Ishikawa (cell line): ENCODE measurements at regions not wholly inside any gene's neighbourhood (a gene's known extent, or its start where the extent isn't known, plus 50 kb on each side); places are given as distances from the start of the nearest gene placed in this dataset.

Experiments
- CEBPB ChIP-seq: IDR thresholded peaks from 2 replicates; pipeline ENCODE4 v1.6.1; 2012
- CREB1 ChIP-seq: IDR thresholded peaks from 2 replicates; pipeline ENCODE4 v1.6.1; 2012; ENCODE audit warnings: low read depth
- EGR1 ChIP-seq: IDR thresholded peaks from 2 replicates; pipeline ENCODE4 v1.6.1; 2012
- EP300 ChIP-seq: IDR thresholded peaks from 2 replicates; pipeline ENCODE4 v1.6.1; 2012; ENCODE audit warnings: borderline replicate concordance
- FOXM1 ChIP-seq: IDR thresholded peaks from 2 replicates; pipeline ENCODE4 v1.6.1; 2012; ENCODE audit warnings: low read depth, borderline replicate concordance
- MAX ChIP-seq: IDR thresholded peaks from 2 replicates; pipeline ENCODE4 v1.6.1; 2012
- NFIC ChIP-seq: IDR thresholded peaks from 2 replicates; pipeline ENCODE4 v1.6.1; 2012
- RAD21 ChIP-seq: IDR thresholded peaks from 2 replicates; pipeline ENCODE4 v1.6.1; 2012; ENCODE audit warnings: low read depth
- TAF1 ChIP-seq: IDR thresholded peaks from 2 replicates; pipeline ENCODE4 v1.6.1; 2012; ENCODE audit warnings: low read depth, mild to moderate bottlenecking
- TCF12 ChIP-seq: IDR thresholded peaks from 2 replicates; pipeline ENCODE4 v1.6.1; 2012; ENCODE audit warnings: low read depth
- TEAD4 ChIP-seq: IDR thresholded peaks from 2 replicates; pipeline ENCODE4 v1.6.1; 2012
- YY1 ChIP-seq: IDR thresholded peaks from 2 replicates; pipeline ENCODE4 v1.6.1; 2012; ENCODE audit warnings: low read depth
- ZBTB7A ChIP-seq: IDR thresholded peaks from 2 replicates; pipeline ENCODE4 v1.6.1; 2012; ENCODE audit warnings: low read depth
- TF ChIP-seq, protein P1 (sequence below): IDR thresholded peaks from 2 replicates; pipeline ENCODE4 v1.6.1; 2012; ENCODE audit warnings: low read depth, mild to moderate bottlenecking
- TF ChIP-seq, protein P2 (sequence below): IDR thresholded peaks from 2 replicates; pipeline ENCODE4 v1.6.1; 2012

DNA sequence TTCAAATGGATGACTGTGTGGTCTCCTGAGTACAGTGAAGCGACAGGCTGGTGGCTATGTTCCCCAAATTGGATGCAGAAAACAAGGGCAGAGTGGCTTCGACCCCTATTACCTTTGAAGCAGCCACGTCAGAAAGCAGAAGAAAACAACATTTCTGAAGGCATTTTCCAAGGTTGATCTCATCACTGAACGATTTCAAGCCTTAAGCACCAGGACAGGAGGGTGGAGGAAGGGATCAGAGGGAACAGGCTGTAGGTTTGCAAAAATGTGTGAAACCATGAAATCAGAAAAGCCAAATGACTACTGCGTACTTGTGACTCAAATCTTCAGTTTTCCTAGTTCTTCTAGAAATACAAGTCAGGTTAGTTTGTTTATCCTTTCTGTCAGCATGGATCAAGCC, 181.0 kb upstream of the TMEM106B start:
- TF ChIP-seq, protein P1, sequence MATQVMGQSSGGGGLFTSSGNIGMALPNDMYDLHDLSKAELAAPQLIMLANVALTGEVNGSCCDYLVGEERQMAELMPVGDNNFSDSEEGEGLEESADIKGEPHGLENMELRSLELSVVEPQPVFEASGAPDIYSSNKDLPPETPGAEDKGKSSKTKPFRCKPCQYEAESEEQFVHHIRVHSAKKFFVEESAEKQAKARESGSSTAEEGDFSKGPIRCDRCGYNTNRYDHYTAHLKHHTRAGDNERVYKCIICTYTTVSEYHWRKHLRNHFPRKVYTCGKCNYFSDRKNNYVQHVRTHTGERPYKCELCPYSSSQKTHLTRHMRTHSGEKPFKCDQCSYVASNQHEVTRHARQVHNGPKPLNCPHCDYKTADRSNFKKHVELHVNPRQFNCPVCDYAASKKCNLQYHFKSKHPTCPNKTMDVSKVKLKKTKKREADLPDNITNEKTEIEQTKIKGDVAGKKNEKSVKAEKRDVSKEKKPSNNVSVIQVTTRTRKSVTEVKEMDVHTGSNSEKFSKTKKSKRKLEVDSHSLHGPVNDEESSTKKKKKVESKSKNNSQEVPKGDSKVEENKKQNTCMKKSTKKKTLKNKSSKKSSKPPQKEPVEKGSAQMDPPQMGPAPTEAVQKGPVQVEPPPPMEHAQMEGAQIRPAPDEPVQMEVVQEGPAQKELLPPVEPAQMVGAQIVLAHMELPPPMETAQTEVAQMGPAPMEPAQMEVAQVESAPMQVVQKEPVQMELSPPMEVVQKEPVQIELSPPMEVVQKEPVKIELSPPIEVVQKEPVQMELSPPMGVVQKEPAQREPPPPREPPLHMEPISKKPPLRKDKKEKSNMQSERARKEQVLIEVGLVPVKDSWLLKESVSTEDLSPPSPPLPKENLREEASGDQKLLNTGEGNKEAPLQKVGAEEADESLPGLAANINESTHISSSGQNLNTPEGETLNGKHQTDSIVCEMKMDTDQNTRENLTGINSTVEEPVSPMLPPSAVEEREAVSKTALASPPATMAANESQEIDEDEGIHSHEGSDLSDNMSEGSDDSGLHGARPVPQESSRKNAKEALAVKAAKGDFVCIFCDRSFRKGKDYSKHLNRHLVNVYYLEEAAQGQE = no peak
- no peak for TF ChIP-seq FOXM1

GRCh38 chr7:12031186-12031585, 179.9 kb upstream of the TMEM106B start:
- TF ChIP-seq FOXM1 (no peak), EP300 (no peak), TAF1 (no peak), EGR1 (no peak), CEBPB (no peak), TCF12 (no peak), MAX (no peak), NFIC (no peak), YY1 (no peak), RAD21 (no peak)
- TF ChIP-seq, protein P1 = no peak
- TF ChIP-seq, protein P2, sequence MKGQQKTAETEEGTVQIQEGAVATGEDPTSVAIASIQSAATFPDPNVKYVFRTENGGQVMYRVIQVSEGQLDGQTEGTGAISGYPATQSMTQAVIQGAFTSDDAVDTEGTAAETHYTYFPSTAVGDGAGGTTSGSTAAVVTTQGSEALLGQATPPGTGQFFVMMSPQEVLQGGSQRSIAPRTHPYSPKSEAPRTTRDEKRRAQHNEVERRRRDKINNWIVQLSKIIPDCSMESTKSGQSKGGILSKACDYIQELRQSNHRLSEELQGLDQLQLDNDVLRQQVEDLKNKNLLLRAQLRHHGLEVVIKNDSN = no peak

GRCh38 chr7:12031638-12032037, 179.5 kb upstream of the TMEM106B start:
- no peak for TF ChIP-seq EP300
- TF ChIP-seq TCF12 = no peak
- TF ChIP-seq, protein P2 = peak; percentile 40; the same call in 1 of the 2 replicates
- peak; percentile 25; the same call in 1 of the 2 replicates for TF ChIP-seq TEAD4
- no peak for TF ChIP-seq CREB1
- TF ChIP-seq EGR1 = no peak
- TF ChIP-seq ZBTB7A = no peak
- no peak for TF ChIP-seq CEBPB
- no peak for TF ChIP-seq NFIC

DNA sequence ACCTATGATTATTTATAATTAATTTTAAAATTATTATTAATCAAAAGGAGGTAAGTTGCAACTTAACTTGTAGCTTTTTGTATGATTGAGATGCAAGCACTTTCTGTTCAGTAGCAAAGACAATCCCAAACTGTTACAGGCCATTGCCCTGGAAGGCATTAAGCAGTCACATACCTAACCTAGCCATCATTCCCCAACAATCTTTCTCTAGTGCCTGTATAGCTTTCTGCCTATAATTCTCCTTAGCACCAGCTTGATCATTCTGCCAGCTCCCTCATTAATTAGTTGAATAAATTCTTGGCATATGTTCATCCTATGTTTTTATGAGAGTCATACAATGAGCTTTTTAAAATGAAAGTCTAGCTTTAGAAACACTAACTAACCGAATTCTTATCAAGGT, 178.9 kb upstream of the TMEM106B start:
- TF ChIP-seq NFIC (no peak), YY1 (no peak), TCF12 (no peak), CEBPB (no peak), TAF1 (no peak), RAD21 (no peak), EGR1 (no peak), CREB1 (no peak), MAX (no peak), TEAD4 (no peak)
- TF ChIP-seq, protein P1 = no peak
- TF ChIP-seq, protein P2 = no peak

DNA sequence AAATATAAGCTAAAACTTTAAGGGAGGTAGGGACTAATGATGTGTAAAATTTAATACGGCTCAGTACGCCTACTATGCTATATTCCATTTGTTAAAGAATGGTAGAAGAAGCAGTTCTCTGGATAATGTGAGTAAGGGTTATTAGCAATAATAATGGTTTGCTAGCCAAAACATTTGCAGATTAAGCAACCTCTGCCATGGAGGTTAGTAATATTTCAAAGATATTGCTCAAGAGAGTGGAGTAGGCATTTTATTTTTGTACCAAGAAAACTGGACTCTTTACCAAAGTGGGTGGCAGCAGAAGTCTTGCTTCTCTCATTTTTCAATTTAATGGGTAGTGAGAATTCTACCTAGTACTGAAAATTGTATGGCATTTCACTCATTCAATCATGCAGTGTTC, 158.9 kb upstream of the TMEM106B start:
- no peak for TF ChIP-seq TCF12
